Astrocyte (in vitro differentiated cells and primary cell): ENCODE measurements at regions not wholly inside any gene's neighbourhood (a gene's known extent, or its start where the extent isn't known, plus 50 kb on each side); places are given as distances from the start of the nearest gene placed in this dataset.

Experiments used
- DNase-seq: peaks from one replicate; pipeline ENCODE4 v3.0.0-alpha.2; 2010; ENCODE audit warnings: low read depth
- FAIRE-seq: peaks from 2 replicates; lab custom pipeline; 2011; peaks lifted over from hg19 to GRCh38; lab: Jason Lieb, UNC
- H2AFZ ChIP-seq: 2 replicates; pipeline ENCODE4 v1.6.0; 2012; ENCODE audit warnings: low read depth, low read length, inconsistent platforms
- H3K27ac ChIP-seq: 2 replicates; pipeline ENCODE4 v1.5.1; 2011; ENCODE audit warnings: low read depth, low read length, inconsistent platforms
- H3K27me3 ChIP-seq: 2 replicates; pipeline ENCODE4 v1.6.0; 2011; ENCODE audit warnings: low read length, inconsistent platforms; ENCODE audit not compliant: insufficient read depth
- H3K36me3 ChIP-seq: 2 replicates; pipeline ENCODE4 v1.5.1; 2011; ENCODE audit warnings: low read length, inconsistent platforms; ENCODE audit not compliant: insufficient read depth
- H3K4me1 ChIP-seq: 2 replicates; pipeline ENCODE4 v1.5.1; 2011; ENCODE audit warnings: low read length, inconsistent platforms; ENCODE audit not compliant: insufficient read depth
- H3K4me2 ChIP-seq: 2 replicates; pipeline ENCODE4 v1.6.0; 2012; ENCODE audit warnings: low read length, inconsistent platforms
- H3K4me3 ChIP-seq: 2 replicates; pipeline ENCODE4 v1.5.1; 2011; ENCODE audit warnings: low read depth, mild to moderate bottlenecking, low read length, inconsistent platforms; ENCODE audit not compliant: insufficient read depth
- H3K79me2 ChIP-seq: 2 replicates; pipeline ENCODE4 v1.6.0; 2012; ENCODE audit warnings: mild to moderate bottlenecking, low read length, inconsistent platforms; ENCODE audit not compliant: insufficient read depth
- H3K9ac ChIP-seq: 2 replicates; pipeline ENCODE4 v1.6.0; 2012; ENCODE audit warnings: mild to moderate bottlenecking, low read length, inconsistent platforms
- H3K9me3 ChIP-seq: 2 replicates; pipeline ENCODE4 v1.5.1; 2012; ENCODE audit warnings: low read depth, mild to moderate bottlenecking, low read length, inconsistent platforms; ENCODE audit not compliant: insufficient read depth
- H4K20me1 ChIP-seq: 2 replicates; pipeline ENCODE4 v1.6.0; 2012; ENCODE audit warnings: low read length, inconsistent platforms; ENCODE audit not compliant: insufficient read depth
- H3K27ac Mint-ChIP-seq: one replicate; pipeline ENCODE4 v1.8.0; 2021; ENCODE audit warnings: mild to moderate bottlenecking, mixed read lengths; ENCODE audit not compliant: unreplicated experiment
- H3K27me3 Mint-ChIP-seq: one replicate; pipeline ENCODE4 v1.8.0; 2021; ENCODE audit warnings: low read depth, mixed read lengths; ENCODE audit not compliant: unreplicated experiment
- H3K36me3 Mint-ChIP-seq: one replicate; pipeline ENCODE4 v1.8.0; 2021; ENCODE audit warnings: low read depth, mixed read lengths; ENCODE audit not compliant: unreplicated experiment
- H3K4me1 Mint-ChIP-seq: one replicate; pipeline ENCODE4 v1.8.0; 2021; ENCODE audit warnings: low read depth, mixed read lengths; ENCODE audit not compliant: unreplicated experiment
- H3K4me3 Mint-ChIP-seq: one replicate; pipeline ENCODE4 v1.8.0; 2021; ENCODE audit warnings: mild to moderate bottlenecking, moderate library complexity, mixed read lengths; ENCODE audit not compliant: unreplicated experiment
- H3K9me3 Mint-ChIP-seq: one replicate; pipeline ENCODE4 v1.8.0; 2021; ENCODE audit warnings: mild to moderate bottlenecking, mixed read lengths; ENCODE audit not compliant: unreplicated experiment
- CTCF ChIP-seq: IDR thresholded peaks from 2 replicates; pipeline ENCODE4 v1.5.1; 2011; ENCODE audit warnings: low read depth, mild to moderate bottlenecking, inconsistent platforms, low read length, moderate library complexity; ENCODE audit not compliant: insufficient read depth
- EZH2 ChIP-seq: IDR thresholded peaks from 2 replicates; pipeline ENCODE4 v1.6.1; 2012; ENCODE audit warnings: mild to moderate bottlenecking, low read length, inconsistent platforms; ENCODE audit not compliant: insufficient read depth

DNA sequence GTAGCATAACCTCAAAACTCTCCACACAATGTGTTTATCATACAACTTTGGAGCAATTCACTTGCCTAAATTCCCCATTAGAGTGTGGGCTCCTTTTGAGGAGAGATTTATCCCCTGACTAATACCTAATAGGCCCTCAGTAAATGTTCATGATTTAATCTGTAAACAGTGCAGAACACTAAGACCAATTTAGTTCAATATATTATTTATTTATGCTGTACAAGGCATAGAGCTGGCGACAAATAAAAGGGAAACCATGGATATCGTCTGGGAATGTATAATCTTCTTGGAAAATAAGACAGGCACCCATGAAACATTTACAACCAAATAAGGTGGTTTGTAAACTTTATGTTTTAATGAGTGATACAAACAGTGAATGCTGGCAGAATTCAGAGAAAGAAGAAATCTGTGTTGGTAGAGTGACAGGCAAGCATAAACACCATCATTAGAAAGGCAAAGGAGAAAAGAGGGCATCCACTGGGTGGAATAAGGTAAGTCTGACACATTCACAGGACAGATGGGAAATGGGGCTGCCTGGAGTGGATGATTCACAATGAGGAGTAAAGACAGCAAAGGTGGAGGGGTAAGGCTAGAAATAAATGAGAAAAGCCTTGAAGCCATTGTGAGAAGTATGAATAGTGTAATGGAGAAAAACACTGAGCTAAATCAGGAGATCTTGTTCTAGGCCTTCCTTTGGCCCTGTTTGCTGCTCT is 106.1 kb upstream of the MIR17HG start:
- H3K9me3 ChIP-seq: no peaks in the 10 kb centered on the region
- H3K36me3 ChIP-seq: no peaks in the 10 kb centered on the region
- no peak overlapping the region for H3K4me3 ChIP-seq
- Mint-ChIP-seq H3K27ac (no peak overlapping the region), H3K36me3 (no peaks in the 10 kb centered on the region), H3K9me3 (no peaks in the 10 kb centered on the region), H3K27me3 (peaks cover 3% of the 10 kb centered on the region), H3K4me1 (peaks cover 3% of the 10 kb centered on the region), H3K4me3 (no peak overlapping the region)
- no peak overlapping the region for H2AFZ ChIP-seq
- H3K9ac ChIP-seq: no peak overlapping the region
- H3K27me3 ChIP-seq: no peaks in the 10 kb centered on the region
- DNase-seq: no peak
- H3K4me1 ChIP-seq: no peaks in the 10 kb centered on the region
- FAIRE-seq: no peak
- no peak overlapping the region for H3K4me2 ChIP-seq
- no peaks in the 10 kb centered on the region for H3K79me2 ChIP-seq
- TF ChIP-seq EZH2 (no peak), CTCF (no peak)
- no peak overlapping the region for H3K27ac ChIP-seq
- H4K20me1 ChIP-seq: no peaks in the 10 kb centered on the region

DNA sequence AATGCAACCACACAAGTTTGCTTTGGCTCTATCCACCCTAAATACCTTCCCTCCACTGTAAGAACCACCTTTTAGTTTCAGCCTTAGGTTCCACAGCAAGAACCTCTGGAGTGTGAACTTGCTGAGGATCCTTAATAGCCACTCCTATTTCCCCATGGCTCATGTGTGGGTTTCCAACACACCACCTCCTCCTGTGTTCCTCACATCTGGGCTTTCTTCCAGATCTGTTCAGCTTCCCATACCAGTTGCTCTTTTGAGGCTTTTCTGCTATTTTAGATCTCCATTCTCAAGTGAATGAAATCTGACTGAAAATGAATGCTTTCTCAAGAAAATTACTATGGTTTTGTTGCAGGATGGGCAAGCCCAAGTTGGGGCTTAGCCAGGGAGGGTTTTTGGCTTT is 104.8 kb upstream of the MIR17HG start:
- peak; percentile 20 for DNase-seq
- H3K4me2 ChIP-seq: no peak overlapping the region
- no peak overlapping the region for H3K4me3 Mint-ChIP-seq
- H2AFZ ChIP-seq: no peak overlapping the region
- FAIRE-seq: no peak
- no peaks in the 10 kb centered on the region for H3K27me3 ChIP-seq
- no peak overlapping the region for H3K9ac ChIP-seq
- no peaks in the 10 kb centered on the region for H3K4me1 ChIP-seq
- no peak overlapping the region for H3K27ac ChIP-seq
- H3K27me3 Mint-ChIP-seq: peaks cover 3% of the 10 kb centered on the region
- no peaks in the 10 kb centered on the region for H3K79me2 ChIP-seq
- H3K36me3 Mint-ChIP-seq: no peaks in the 10 kb centered on the region
- H3K27ac Mint-ChIP-seq: no peak overlapping the region
- no peaks in the 10 kb centered on the region for H4K20me1 ChIP-seq
- no peaks in the 10 kb centered on the region for H3K9me3 Mint-ChIP-seq
- peaks cover 3% of the 10 kb centered on the region for H3K4me1 Mint-ChIP-seq
- no peaks in the 10 kb centered on the region for H3K36me3 ChIP-seq
- TF ChIP-seq CTCF (no peak), EZH2 (no peak)
- H3K4me3 ChIP-seq: no peak overlapping the region
- no peaks in the 10 kb centered on the region for H3K9me3 ChIP-seq

- no peak overlapping the region for H3K27ac ChIP-seq
- no peaks in the 10 kb centered on the region for H3K9me3 ChIP-seq
- no peak overlapping the region for H3K4me3 ChIP-seq
- H3K27me3 Mint-ChIP-seq: peaks cover 3% of the 10 kb centered on the region
- DNase-seq (no peak), FAIRE-seq (no peak)
- H3K4me1 Mint-ChIP-seq: peaks cover 3% of the 10 kb centered on the region
- H3K36me3 Mint-ChIP-seq: no peaks in the 10 kb centered on the region
- no peaks in the 10 kb centered on the region for H3K27me3 ChIP-seq
- H3K4me1 ChIP-seq: no peaks in the 10 kb centered on the region
- no peaks in the 10 kb centered on the region for H3K9me3 Mint-ChIP-seq
- no peaks in the 10 kb centered on the region for H4K20me1 ChIP-seq
- TF ChIP-seq EZH2 (no peak), CTCF (no peak)
- H3K79me2 ChIP-seq: no peaks in the 10 kb centered on the region
- H3K27ac Mint-ChIP-seq: no peak overlapping the region
- no peak overlapping the region for H3K4me2 ChIP-seq
- no peak overlapping the region for H3K4me3 Mint-ChIP-seq
- H3K9ac ChIP-seq: no peak overlapping the region
- H3K36me3 ChIP-seq: no peaks in the 10 kb centered on the region
- no peak overlapping the region for H2AFZ ChIP-seq
Observed at GRCh38 chr13:91245288-91245687, 102.2 kb upstream of the MIR17HG start.
